ENCODE measurements at regions not wholly inside any gene's neighbourhood (a gene's known extent, or its start where the extent isn't known, plus 50 kb on each side); places are given as distances from the start of the nearest gene placed in this dataset.
"Not testable (repeated sequence)": the region's sequence is repeated elsewhere in the genome, so short reads cannot be mapped to it uniquely, and the experiment has no call there.

DNA sequence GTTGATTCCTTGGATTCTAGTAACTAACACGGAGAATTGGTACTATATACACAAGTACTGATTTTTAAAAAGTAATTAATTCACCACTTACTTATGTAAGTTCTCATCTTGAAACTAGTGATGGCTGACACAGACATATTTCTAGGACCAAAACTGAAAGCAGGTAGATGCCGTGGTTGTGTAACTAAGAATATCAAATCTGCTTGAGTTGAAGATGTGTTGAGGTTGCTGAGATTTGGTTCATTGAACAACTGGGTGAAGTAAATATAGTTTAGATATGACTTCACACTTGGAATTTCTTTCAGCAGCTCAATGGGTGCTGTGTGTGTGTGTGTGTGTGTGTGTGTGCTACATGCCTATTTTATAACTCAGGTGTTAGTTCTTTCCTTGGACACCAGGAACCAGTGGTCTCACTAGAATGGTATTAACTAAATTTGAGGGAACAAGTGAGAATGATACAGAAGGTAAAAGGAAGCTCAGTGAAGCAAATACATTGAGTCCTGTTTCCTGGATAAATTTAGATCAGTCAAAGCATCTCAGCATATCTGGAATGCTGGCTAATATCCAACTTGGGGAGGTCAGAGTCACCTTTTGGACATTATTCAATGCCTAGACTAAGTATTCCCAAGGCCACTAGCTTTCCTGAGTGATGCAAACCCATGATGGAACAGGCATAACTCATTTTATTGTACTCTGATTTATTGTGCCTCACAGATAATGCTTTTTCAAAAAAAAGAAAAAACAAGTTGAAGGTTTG lies 110.7 kb upstream of the ZEB2 start:
- DNase-seq, result no peak

DNA sequence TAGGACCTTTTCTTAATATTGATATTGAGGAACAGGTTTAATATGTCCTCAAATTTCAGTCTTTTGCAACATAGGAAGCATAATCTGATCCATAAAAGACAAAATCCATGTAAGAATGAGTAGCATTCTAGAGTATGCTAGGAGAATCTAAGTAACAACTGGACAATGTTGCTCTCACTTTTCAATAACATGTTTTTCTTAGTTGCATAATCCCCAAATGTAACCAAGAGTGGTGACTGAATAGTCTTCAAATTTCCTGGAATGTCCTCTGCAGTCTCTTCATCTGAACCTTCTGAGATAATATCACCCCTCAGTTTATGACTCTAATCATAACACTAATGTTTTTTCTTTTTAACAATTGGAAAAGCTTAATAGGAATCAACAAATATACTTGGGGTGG lies 110.0 kb upstream of the ZEB2 start:
- DNase-seq, result no peak

DNA sequence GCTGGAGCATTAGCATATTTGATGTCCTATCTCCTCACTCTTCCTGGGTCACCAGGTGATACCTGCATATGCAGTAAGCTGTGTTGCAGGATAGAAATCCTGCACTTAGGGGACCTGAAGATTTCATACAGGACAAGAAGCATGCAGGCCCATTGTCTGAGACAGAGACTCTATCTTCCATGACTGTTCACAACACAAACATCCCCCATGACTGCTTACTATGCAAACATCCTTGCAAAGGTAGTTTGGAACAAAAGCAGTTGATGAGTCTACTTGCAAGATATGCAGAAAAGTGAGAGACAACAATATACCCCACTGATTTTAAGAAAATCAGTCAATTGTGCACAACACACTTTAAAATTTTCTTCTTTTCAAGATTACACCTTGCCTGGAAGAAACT lies 108.6 kb upstream of the ZEB2 start:
- no peak for DNase-seq

DNA sequence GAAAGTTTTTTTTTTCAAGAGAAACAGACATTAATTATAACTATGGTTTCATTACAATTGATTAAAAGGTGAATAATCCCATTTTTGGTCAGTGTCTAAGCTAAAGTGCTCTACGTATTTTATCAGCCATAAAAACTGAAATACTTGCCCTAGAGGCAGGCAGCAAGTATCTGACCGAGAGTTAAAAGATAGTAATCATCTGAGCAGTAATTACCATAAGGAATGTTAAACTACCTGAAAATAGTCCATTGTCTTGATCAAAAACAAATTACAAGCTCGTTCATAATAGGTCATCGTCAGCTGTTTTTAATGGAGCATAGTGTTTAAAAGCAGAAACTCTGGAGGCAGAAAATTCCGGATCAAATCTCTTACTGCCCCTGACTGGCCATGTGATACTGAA lies 105.7 kb upstream of the ZEB2 start:
- DNase-seq, result no peak

DNA sequence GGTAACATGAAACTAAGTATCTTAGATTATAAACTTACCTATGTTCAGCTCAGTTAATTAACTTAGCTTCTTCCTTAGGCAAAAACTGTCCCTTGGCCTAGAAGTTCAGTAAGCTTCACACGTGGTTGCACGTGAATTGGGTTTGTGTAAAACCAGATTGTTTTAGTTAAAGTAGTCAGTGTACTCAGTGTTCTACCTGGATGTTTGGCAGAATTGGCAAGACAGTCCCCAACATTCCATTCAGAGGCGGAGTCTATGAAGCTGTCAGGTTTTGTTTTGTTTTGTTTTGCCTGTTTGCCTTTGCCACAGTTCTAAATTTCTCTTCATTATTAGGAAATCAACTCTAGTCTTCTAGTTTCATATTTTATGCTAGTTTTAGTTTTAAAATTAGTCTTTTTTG lies 105.3 kb upstream of the ZEB2 start:
- DNase-seq, result no peak

DNA sequence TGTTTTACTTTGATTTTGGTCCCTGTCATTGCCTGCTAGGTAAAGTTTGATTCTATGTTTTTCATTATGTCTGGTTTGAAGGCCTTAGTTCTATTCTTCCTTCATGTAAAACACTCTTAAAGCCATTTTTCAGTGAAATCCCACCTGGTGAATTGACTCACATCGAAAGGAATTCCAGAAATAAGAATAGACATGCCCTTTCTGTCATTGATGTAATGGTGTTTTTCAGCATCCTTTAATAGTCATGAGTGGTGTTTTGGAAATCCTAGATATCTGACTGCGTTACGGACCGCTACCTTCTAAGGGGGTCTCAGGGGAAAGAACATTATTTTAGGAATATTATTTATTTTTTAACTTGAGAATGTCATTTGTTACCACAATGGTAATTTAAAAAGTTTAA lies 104.5 kb upstream of the ZEB2 start:
- DNase-seq, result no peak

DNA sequence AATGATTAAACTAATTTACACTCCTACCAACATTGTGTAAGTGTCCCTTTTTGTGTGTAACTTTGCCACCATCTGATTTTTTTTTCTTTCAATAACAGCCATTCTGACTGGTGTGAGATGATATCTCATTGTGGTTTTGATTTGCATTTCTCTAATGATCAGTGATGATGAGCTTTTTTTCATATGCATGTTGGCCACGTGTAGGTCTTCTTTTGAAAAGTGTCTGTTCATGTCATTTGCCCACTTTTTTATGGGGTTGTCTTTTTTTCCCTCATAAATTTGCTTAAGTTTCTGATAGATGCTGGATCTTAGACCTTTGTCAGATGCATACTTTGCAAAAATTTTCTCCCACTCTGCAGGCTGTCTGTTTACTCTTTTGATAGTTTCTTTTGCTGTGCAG lies 102.5 kb upstream of the ZEB2 start:
- not testable (repeated sequence) for DNase-seq

DNA sequence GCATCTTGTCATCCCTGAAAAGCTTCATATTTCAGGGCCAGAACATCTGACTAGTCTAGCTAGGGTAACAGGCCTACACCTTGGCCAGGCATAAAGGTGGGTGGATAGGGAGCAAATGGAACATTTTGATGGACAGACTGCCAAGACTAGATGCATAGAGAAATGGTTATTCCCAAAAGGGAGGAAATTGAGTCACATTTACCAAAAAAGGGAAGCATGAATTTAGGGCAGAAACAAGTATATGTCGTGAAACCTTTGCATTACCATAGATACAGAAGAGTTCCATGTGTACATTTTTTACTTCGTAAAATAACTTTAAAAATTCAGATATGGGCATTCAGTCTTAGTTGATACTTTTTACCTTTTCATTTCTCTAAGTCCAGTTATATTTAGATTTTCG lies 101.3 kb upstream of the ZEB2 start:
- no peak for DNase-seq

DNA sequence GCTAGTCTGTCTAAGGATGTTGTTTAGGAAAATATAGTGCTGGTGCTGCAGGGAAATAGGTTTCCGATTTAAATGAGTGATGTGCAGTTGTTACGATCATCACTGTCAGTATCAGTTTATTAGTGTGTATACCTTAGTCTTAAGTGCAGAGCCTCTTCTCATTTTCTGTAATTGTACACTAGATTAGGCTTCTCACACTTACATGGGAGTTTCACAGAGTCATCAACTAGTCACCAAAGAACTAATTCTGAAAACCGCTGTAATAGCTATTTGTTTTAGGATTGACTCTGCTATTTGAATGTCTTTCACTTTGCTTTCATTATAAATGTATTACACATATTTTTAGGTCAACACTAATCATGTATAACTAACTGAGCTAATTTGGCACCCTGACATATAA lies 99.8 kb upstream of the ZEB2 start:
- no peak for DNase-seq

DNA sequence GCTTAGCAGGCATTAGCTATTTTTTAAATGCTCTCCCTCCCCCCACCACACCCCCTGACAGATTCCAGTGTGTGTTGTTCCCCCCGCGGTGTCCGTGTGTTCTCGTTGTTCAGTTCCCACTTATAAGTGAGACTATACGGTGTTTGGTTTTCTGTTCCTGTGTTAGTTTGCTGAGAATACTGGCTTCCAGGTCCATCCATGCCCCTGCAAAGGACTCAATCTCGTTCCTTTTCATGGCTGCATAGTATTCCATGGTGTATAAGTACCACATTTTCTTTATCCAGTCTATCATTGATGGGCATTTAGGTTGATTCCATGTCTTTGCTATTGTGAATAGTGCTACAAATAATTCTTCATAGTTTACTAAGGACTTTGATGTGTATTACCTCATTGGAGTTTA lies 97.3 kb upstream of the ZEB2 start:
- DNase-seq, result not testable (repeated sequence)

DNA sequence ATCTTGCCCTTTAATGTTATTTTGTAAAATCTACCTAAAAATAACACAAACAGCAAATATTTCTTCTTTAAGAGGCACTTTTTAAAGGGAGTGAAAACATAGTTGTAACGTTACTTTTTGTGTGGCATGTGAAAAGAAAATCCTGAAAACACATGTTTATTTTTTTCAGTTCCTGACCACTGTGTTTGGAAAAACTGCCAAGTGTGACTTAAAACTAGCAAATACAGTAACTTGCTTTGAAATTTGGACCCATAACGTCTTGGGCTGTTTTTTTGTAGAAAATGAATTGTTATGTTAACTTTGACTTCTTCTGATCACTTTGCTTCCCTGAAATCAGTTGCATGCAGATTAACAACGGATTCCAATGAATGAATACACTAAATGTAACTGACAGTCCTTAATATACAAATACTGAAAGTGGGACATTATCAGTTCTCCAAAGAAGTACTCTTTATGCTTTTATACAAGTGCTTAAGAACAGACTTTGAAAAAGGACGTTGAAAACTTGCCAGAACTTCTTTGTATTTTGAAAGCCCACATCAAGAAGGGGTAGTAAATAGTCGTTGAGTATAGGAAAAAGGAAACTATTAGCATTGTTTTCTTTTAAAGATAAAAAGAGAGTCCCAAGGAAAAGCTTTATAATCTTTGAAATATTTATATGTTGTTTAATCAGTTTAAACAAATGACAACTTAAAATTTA lies 96.1 kb upstream of the ZEB2 start:
- DNase-seq, result no peak

DNA sequence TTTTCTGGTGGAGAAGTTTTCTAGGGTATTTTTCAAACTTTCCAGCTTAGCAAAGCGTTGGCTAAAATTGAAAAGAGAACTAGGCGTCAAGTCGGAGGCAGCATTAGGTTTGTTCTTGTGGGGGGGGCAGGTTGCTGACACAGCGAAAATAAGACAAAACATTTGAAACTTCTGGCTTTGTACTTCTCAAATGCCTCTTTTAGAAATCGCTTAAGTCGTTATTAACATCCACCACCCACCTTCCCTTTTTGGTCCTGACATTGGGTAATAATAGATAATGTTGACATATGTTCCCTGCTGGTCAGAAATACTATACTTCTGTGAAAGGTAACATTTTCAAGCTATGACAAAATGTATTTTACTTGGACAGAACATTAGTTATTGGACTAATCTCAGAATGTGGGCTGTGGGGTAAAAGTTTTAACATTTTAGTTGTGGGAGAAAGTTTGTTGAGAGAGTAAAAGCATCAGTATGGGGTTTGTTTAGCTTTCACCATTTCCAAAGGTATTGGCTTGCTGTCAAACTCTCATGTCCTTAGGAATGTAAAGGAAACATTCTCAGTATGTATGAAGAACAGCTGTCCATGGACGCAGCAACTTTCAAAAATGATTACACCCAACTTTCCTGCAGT lies 88.1 kb upstream of the ZEB2 start:
- DNase-seq, result no peak

DNA sequence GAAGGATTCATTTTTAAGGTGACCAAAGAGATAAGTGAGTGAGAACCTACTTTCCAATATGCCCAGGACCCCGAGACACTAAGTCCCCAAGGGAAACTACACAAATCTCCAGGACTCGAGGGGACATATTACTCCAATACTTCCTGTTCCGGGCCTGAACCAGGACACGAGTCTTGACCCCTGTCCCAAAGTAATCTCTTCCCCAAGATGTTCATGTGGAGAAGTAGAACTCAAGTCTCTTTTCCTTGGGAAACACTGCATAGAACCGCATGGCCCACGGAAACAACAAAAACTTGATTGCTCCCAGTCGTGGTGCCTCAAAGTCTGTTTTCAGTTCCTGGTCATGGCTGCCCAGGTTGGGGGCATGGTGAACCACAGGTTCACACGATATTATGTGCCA lies 87.2 kb upstream of the ZEB2 start:
- DNase-seq, result no peak

DNA sequence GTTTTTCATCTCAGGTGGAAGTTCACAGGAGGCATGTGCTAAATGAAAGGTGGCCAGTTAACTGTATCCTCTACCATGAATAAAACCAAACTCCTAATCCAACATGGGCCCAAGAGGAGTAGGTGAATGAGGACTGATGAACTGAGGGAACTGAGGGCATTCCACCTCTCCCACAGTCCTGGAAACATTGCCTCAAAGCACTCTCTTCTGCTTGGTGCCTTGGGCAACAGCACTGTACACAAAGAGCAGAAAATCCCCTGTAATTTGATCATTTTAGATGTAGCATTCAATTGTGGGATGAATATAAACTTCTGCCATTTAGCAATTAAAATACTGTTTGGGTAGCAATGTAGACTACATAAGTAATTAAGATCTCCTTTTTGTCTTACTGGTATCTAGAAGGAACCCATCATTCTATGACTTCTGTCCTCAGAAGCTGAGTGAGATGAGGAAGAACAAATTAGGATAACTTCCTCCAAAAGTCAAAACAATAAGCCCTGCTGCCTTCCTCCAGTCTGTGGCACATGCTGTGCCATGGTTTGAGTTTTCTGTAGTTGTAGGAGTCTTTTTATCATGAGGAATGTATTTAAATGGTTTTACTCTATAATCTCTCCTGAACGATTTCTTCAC lies 86.7 kb upstream of the ZEB2 start:
- DNase-seq, result no peak

DNA sequence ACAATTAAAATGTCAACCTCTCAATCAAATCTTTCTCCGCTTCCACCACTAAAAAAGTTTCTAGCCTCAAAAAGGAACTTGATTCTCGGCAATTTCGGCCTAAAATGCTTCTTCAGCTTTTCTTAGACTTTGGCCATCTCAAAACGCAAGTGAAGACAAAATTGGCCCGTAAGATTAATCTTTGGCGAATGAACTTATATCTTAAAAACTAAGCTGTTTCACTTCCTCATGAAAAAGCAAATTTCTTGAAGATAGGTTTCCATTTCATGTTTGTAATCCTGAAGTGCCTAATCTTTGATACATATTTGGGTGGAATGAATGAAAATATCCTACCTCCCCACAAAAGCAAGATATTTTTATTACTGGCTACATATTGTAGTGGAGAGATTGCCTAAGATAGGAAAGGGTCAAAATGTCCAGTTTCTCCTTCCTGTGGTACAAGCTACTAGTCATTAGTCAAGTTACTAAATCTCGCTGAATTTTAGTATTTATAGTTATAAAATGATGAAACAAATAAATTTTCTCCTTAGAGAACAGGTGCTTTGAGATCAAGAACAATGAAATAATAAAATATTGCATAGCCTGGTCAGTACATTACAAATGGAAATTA lies 85.4 kb upstream of the ZEB2 start:
- DNase-seq, result no peak

DNA sequence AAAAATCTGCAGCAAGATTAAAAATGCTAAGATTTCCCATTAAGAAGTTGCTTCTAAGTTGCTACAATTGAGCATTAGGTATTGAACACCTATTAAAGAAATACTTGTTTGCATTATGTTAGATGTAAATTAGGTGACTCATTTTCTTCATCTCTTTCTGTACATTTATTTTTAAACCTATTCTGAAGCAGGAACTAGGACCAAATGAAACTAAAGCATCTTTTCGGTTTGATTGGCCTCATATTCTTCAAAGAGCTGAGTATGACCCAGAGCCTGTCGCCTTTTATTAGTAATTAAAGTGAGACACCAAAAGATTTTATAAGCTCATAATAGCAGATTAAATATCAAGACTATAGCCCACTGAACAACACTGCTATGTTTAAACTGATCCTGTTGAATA lies 83.4 kb upstream of the ZEB2 start:
- DNase-seq, result no peak

DNA sequence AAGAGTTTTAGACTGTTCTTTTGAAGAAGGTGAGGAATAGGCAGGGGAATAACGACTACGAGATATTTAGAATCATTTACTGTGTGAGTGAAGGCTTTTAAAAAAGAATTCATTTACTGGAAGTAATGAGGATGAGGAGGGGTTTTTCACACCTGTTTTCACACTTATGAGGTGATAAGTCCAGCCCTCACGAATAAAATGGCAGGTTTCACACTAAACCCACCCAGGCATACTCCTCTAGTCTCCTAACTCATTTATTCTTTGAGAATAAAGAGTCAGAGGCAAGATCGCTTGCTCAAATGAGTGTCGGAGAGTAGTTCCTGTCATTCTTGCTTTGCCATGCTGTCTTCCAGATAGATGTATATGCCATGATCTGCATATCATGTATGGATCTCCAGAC lies 79.0 kb upstream of the ZEB2 start:
- no peak for DNase-seq

DNA sequence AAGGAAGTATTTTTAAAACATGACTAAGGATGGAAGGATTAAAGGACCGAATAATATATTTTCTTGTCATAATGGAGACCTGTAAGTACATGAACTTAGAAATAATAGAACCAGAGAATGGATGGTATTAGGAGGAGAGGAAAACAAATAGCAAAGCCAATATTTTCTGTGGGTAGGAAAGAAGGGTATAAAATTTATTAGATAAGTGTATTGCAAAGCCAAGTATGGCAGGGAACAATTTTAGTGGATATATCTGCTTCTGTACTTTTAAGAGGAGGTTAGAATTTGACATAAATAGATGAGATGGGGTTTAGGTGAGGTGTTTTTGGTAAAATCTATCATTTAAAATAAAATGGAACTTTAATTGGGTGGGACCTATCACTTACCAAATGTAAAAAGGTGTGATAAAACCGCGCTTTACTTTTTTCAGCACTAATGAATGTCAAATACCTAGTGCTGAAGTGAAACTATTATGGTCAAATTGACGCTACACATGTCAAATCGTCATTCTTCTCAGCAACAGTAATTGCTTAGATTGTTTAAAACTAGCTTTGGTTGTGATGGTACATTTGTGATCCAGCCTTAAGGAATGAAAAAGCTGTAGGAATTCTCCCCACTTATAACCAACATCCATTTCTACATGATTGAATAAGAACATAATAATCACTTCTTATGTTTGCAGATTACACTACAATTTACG lies 78.1 kb upstream of the ZEB2 start:
- DNase-seq, result no peak

DNA sequence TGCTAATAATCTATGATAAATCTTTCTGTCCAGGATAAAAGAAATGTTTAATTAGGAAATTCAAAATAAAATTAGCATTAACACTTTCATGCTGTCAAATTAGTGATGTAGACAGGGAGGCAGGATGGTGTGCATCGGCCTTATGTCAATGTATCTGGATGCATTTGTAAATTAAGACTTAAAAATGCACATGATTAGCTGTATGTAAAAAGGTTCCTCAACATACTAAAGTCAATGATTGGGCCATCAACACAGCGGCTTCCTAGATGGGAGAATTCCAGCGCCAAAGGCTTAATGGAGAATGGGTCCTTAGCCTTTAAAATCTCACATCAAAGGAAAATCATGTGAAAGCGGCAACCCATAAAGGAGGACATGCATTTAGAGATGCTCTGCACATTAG lies 77.5 kb upstream of the ZEB2 start:
- no peak for DNase-seq

DNA sequence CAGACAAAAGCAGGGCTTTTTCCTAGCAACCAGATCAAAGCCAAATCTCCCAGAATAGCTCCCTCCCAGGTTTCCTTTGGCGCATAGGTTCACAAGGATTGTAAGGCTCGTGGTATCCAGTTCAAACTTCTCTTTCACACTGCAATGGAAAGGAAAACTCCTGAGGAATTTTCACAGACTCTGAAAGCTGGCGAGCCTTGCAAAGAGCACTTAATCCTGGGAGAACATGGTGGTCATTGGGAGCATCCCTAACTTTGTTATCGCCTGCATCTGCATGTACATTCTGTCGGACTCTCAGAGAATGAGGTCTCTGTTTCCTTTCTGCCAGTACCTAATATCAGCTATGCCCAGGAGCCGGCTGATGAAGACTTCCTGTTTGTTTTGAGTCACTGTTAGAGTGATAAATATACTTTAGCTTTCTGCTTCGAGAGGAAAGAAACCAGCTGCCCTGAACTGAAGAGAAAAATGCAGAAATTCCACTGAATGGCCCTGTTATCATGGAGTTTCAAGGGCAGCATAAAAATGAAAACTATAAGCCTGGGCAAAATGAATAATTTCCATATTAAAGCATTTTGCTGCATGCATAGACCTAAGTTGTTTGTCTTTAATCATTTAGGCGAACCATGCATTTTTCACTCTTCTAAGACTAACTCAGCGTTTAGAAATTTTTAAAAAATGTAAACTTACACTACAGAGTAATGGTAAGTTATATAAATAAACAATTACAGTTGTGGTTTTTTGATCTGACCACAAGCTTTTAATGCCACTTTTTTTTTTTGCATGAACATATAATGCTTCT lies 76.4 kb upstream of the ZEB2 start:
- DNase-seq, result no peak

DNA sequence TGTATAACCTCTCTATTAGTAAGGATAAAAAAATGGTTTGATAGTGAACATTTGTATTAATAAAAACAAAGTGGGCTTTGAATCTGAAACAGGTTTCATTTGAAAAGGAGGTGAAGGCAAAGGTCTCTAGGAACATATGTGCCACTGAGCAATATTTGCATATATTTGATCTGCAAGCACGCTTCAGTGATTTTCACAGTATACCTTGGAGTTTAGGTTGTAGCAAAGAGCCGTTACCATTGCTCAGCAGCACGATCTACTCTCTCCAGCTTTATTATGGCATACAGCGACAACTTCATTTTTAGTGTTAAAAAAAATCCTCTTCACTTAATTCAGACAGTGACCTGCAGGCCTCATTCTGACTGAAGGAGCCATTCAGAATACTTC lies 75.8 kb upstream of the ZEB2 start:
- no peak for DNase-seq

DNA sequence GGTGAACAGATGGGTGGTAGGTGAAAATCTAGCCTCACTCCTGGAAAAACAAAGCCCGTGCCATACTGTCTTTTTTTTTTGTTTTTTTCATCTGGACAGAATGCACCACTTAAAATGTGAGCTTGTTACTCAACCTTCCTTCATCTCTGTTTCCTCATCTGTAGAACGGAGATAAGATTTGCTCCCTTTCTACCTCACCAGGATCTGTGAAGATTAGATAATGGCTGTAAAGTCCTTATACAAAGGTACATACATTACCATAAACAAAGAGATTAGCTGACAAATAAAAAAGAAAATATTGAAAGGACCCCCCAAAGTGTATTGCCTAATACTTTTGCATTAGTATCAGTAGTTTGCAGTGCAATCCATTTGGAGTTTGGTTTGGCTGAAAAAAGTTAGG lies 75.4 kb upstream of the ZEB2 start:
- DNase-seq, result no peak

Measured in stimulated activated naive CD4-positive, alpha-beta T cell (primary cell).